ENCODE measurements at regions not wholly inside any gene's neighbourhood (a gene's known extent, or its start where the extent isn't known, plus 50 kb on each side); places are given as distances from the start of the nearest gene placed in this dataset.
"Not testable (repeated sequence)": the region's sequence is repeated elsewhere in the genome, so short reads cannot be mapped to it uniquely, and the experiment has no call there.

GRCh38 chr1:115534-115933, 335.9 kb downstream of the OR4F29 start:
- TF ChIP-seq CTCF, POLR2A (IDR thresholded peaks at IDR 0.05): not testable (repeated sequence)
